ENCODE measurements at regions not wholly inside any gene's neighbourhood (a gene's known extent, or its start where the extent isn't known, plus 50 kb on each side); places are given as distances from the start of the nearest gene placed in this dataset.
A peak's percentile ranks its signal among the peaks of the same experiment; 100 is the strongest.

GRCh38 chr1:60989749-60990713 lies 92.3 kb upstream of the NFIA start:
- H3K4me1 ChIP-seq (ENCODE audit: control insufficient read depth in 3 of 3, insufficient read depth in 2 of 3, low read depth in 1 of 3, low read length in 2 of 3) = peaks cover 0 to 6% (median 0%) of the 10 kb centered on the region in 3 donors
- DNase-seq (no peak), FAIRE-seq (no peak)
- WGBS, 3 donors = 43 to 55% (median 46%) methylated on average over 7 of the region's 7 CpGs
- H3K9me3 ChIP-seq (ENCODE audit: control insufficient read depth in 2 of 2, insufficient read depth in 1 of 2, low read depth in 1 of 2, low read length in 1 of 2) = no peaks in the 10 kb centered on the region
- no peak overlapping the region for H3K27ac ChIP-seq (ENCODE audit: low read depth in 1 of 3, low read length in 2 of 3)
- H3K36me3 ChIP-seq (ENCODE audit: control insufficient read depth in 3 of 3, insufficient read depth in 2 of 3, low read depth in 1 of 3, low read length in 3 of 3) = no peaks in the 10 kb centered on the region
- no peaks in the 10 kb centered on the region for H3K27me3 ChIP-seq (ENCODE audit: control insufficient read depth in 3 of 3, insufficient read depth in 3 of 3, low read length in 3 of 3)
- H3K4me3 ChIP-seq (ENCODE audit: low read depth in 1 of 3, low read length in 3 of 3) = no peak overlapping the region

GRCh38 chr1:60988891-60989290 lies 93.5 kb upstream of the NFIA start:
- FAIRE-seq (no peak), DNase-seq (no peak)
- H3K4me3 ChIP-seq (ENCODE audit: low read depth in 1 of 3, low read length in 3 of 3) = no peak overlapping the region
- peaks cover 0 to 6% (median 0%) of the 10 kb centered on the region in 3 donors for H3K4me1 ChIP-seq (ENCODE audit: control insufficient read depth in 3 of 3, insufficient read depth in 2 of 3, low read depth in 1 of 3, low read length in 2 of 3)
- 78 to 85% (median 84%) methylated on average over 2 of the region's 2 CpGs for WGBS, 3 donors
- no peak overlapping the region for H3K27ac ChIP-seq (ENCODE audit: low read depth in 1 of 3, low read length in 2 of 3)
- H3K36me3 ChIP-seq (ENCODE audit: control insufficient read depth in 3 of 3, insufficient read depth in 2 of 3, low read depth in 1 of 3, low read length in 3 of 3) = no peaks in the 10 kb centered on the region
- no peaks in the 10 kb centered on the region for H3K27me3 ChIP-seq (ENCODE audit: control insufficient read depth in 3 of 3, insufficient read depth in 3 of 3, low read length in 3 of 3)
- no peaks in the 10 kb centered on the region for H3K9me3 ChIP-seq (ENCODE audit: control insufficient read depth in 2 of 2, insufficient read depth in 1 of 2, low read depth in 1 of 2, low read length in 1 of 2)

- 95 to 96% (median 95%) methylated on average over 3 of the region's 3 CpGs for WGBS, 3 donors
- H3K36me3 ChIP-seq (ENCODE audit: control insufficient read depth in 3 of 3, insufficient read depth in 2 of 3, low read depth in 1 of 3, low read length in 3 of 3) = no peaks in the 10 kb centered on the region
- FAIRE-seq = no peak
- DNase-seq = no peak
- H3K4me3 ChIP-seq (ENCODE audit: low read depth in 1 of 3, low read length in 3 of 3) = no peak overlapping the region
- no peaks in the 10 kb centered on the region for H3K27me3 ChIP-seq (ENCODE audit: control insufficient read depth in 3 of 3, insufficient read depth in 3 of 3, low read length in 3 of 3)
- H3K9me3 ChIP-seq (ENCODE audit: control insufficient read depth in 2 of 2, insufficient read depth in 1 of 2, low read depth in 1 of 2, low read length in 1 of 2) = no peaks in the 10 kb centered on the region
- H3K27ac ChIP-seq (ENCODE audit: low read depth in 1 of 3, low read length in 2 of 3) = no peak overlapping the region
- peaks cover 0 to 6% (median 0%) of the 10 kb centered on the region in 3 donors for H3K4me1 ChIP-seq (ENCODE audit: control insufficient read depth in 3 of 3, insufficient read depth in 2 of 3, low read depth in 1 of 3, low read length in 2 of 3)
Measured at GRCh38 chr1:60987904-60988303, 94.5 kb upstream of the NFIA start.

- H3K4me1 ChIP-seq (ENCODE audit: control insufficient read depth in 3 of 3, insufficient read depth in 2 of 3, low read depth in 1 of 3, low read length in 2 of 3) = no peaks in the 10 kb centered on the region
- H3K27ac ChIP-seq (ENCODE audit: low read depth in 1 of 3, low read length in 2 of 3) = peak overlapping the region in 1 of 3 donors; percentile 17
- WGBS, 3 donors = 59 to 88% (median 76%) methylated on average over 7 of the region's 7 CpGs
- no peaks in the 10 kb centered on the region for H3K9me3 ChIP-seq (ENCODE audit: control insufficient read depth in 2 of 2, insufficient read depth in 1 of 2, low read depth in 1 of 2, low read length in 1 of 2)
- H3K36me3 ChIP-seq (ENCODE audit: control insufficient read depth in 3 of 3, insufficient read depth in 2 of 3, low read depth in 1 of 3, low read length in 3 of 3) = no peaks in the 10 kb centered on the region
- H3K27me3 ChIP-seq (ENCODE audit: control insufficient read depth in 3 of 3, insufficient read depth in 3 of 3, low read length in 3 of 3) = no peaks in the 10 kb centered on the region
- no peak overlapping the region for H3K4me3 ChIP-seq (ENCODE audit: low read depth in 1 of 3, low read length in 3 of 3)
- FAIRE-seq (no peak), DNase-seq (no peak)
Measured at GRCh38 chr1:60984062-60984799, 98.1 kb upstream of the NFIA start.

GRCh38 chr1:60983701-60984061 lies 98.7 kb upstream of the NFIA start:
- Histone ChIP-seq H3K4me3 (ENCODE audit: low read depth in 1 of 3, low read length in 3 of 3) (no peak overlapping the region), H3K27ac (ENCODE audit: low read depth in 1 of 3, low read length in 2 of 3) (no peak overlapping the region), H3K9me3 (ENCODE audit: control insufficient read depth in 2 of 2, insufficient read depth in 1 of 2, low read depth in 1 of 2, low read length in 1 of 2) (no peaks in the 10 kb centered on the region), H3K36me3 (ENCODE audit: control insufficient read depth in 3 of 3, insufficient read depth in 2 of 3, low read depth in 1 of 3, low read length in 3 of 3) (no peaks in the 10 kb centered on the region), H3K4me1 (ENCODE audit: control insufficient read depth in 3 of 3, insufficient read depth in 2 of 3, low read depth in 1 of 3, low read length in 2 of 3) (no peaks in the 10 kb centered on the region), H3K27me3 (ENCODE audit: control insufficient read depth in 3 of 3, insufficient read depth in 3 of 3, low read length in 3 of 3) (no peaks in the 10 kb centered on the region)
- no peak for FAIRE-seq
- no peak for DNase-seq
- WGBS, 3 donors = 57 to 67% (median 64%) methylated on average over 8 of the region's 8 CpGs

GRCh38 chr1:60982539-60982938 lies 99.8 kb upstream of the NFIA start:
- no peaks in the 10 kb centered on the region for H3K27me3 ChIP-seq (ENCODE audit: control insufficient read depth in 3 of 3, insufficient read depth in 3 of 3, low read length in 3 of 3)
- no peaks in the 10 kb centered on the region for H3K4me1 ChIP-seq (ENCODE audit: control insufficient read depth in 3 of 3, insufficient read depth in 2 of 3, low read depth in 1 of 3, low read length in 2 of 3)
- DNase-seq (peak in 1 of 2 donors; percentile 20), FAIRE-seq (no peak)
- H3K4me3 ChIP-seq (ENCODE audit: low read depth in 1 of 3, low read length in 3 of 3) = no peak overlapping the region
- H3K27ac ChIP-seq (ENCODE audit: low read depth in 1 of 3, low read length in 2 of 3) = no peak overlapping the region
- H3K9me3 ChIP-seq (ENCODE audit: control insufficient read depth in 2 of 2, insufficient read depth in 1 of 2, low read depth in 1 of 2, low read length in 1 of 2) = no peaks in the 10 kb centered on the region
- 11 to 43% (median 38%) methylated on average over 1 of the region's 1 CpG for WGBS, 3 donors
- no peaks in the 10 kb centered on the region for H3K36me3 ChIP-seq (ENCODE audit: control insufficient read depth in 3 of 3, insufficient read depth in 2 of 3, low read depth in 1 of 3, low read length in 3 of 3)

GRCh38 chr1:60981357-60981756 lies 101.0 kb upstream of the NFIA start:
- no peaks in the 10 kb centered on the region for H3K4me1 ChIP-seq (ENCODE audit: control insufficient read depth in 3 of 3, insufficient read depth in 2 of 3, low read depth in 1 of 3, low read length in 2 of 3)
- H3K27ac ChIP-seq (ENCODE audit: low read depth in 1 of 3, low read length in 2 of 3) = no peak overlapping the region
- FAIRE-seq = no peak
- DNase-seq = no peak
- no peaks in the 10 kb centered on the region for H3K27me3 ChIP-seq (ENCODE audit: control insufficient read depth in 3 of 3, insufficient read depth in 3 of 3, low read length in 3 of 3)
- WGBS, 3 donors = 89 to 96% (median 89%) methylated on average over 1 of the region's 1 CpG
- no peaks in the 10 kb centered on the region for H3K36me3 ChIP-seq (ENCODE audit: control insufficient read depth in 3 of 3, insufficient read depth in 2 of 3, low read depth in 1 of 3, low read length in 3 of 3)
- H3K4me3 ChIP-seq (ENCODE audit: low read depth in 1 of 3, low read length in 3 of 3) = no peak overlapping the region
- H3K9me3 ChIP-seq (ENCODE audit: control insufficient read depth in 2 of 2, insufficient read depth in 1 of 2, low read depth in 1 of 2, low read length in 1 of 2) = no peaks in the 10 kb centered on the region

GRCh38 chr1:60978421-60979357 lies 103.7 kb upstream of the NFIA start:
- no peaks in the 10 kb centered on the region for H3K9me3 ChIP-seq (ENCODE audit: control insufficient read depth in 2 of 2, insufficient read depth in 1 of 2, low read depth in 1 of 2, low read length in 1 of 2)
- no peak overlapping the region for H3K4me3 ChIP-seq (ENCODE audit: low read depth in 1 of 3, low read length in 3 of 3)
- no peaks in the 10 kb centered on the region for H3K4me1 ChIP-seq (ENCODE audit: control insufficient read depth in 3 of 3, insufficient read depth in 2 of 3, low read depth in 1 of 3, low read length in 2 of 3)
- FAIRE-seq (no peak), DNase-seq (peak; percentile 48 to 50)
- no peak overlapping the region for H3K27ac ChIP-seq (ENCODE audit: low read depth in 1 of 3, low read length in 2 of 3)
- H3K27me3 ChIP-seq (ENCODE audit: control insufficient read depth in 3 of 3, insufficient read depth in 3 of 3, low read length in 3 of 3) = no peaks in the 10 kb centered on the region
- H3K36me3 ChIP-seq (ENCODE audit: control insufficient read depth in 3 of 3, insufficient read depth in 2 of 3, low read depth in 1 of 3, low read length in 3 of 3) = no peaks in the 10 kb centered on the region
- 52 to 67% (median 55%) methylated on average over 4 of the region's 4 CpGs for WGBS, 3 donors
